Left lung (tissue), 4 donors: ENCODE measurements at regions not wholly inside any gene's neighbourhood (a gene's known extent, or its start where the extent isn't known, plus 50 kb on each side); places are given as distances from the start of the nearest gene placed in this dataset.

Source experiments
- ATAC-seq: fragments of 200-7000 bp; cut with Tn5 transposase; one replicate; pipeline ENCODE4 v1.9.1; 2020; ENCODE audit warnings: moderate library complexity
- DNase-seq, 4 donors: peaks; one replicate each; pipeline ENCODE4 v3.0.0-alpha.2; 2013 to 2020
- H3K27ac ChIP-seq, 2 donors: fragments of 200-600 bp; sonication (generic) in 1 of 2; one replicate each; pipeline versions ENCODE4 v1.5.0 to v1.8.0; 2020 to 2021
- H3K27me3 ChIP-seq, 2 donors: fragments of 200-600 bp; sonication (generic) in 1 of 2; one replicate each; pipeline versions ENCODE4 v1.5.0 to v1.8.0; 2020 to 2021
- H3K36me3 ChIP-seq, 2 donors: fragments of 200-600 bp; sonication (generic) in 1 of 2; one replicate each; pipeline versions ENCODE4 v1.5.0 to v1.8.0; 2020 to 2021
- H3K4me1 ChIP-seq, 2 donors: fragments of 200-600 bp; one replicate each; pipeline ENCODE4 v1.8.0; 2021
- H3K4me3 ChIP-seq, 2 donors: fragments of 200-600 bp; sonication (generic) in 1 of 2; one replicate each; pipeline versions ENCODE4 v1.5.0 to v1.8.0; 2020 to 2021; ENCODE audit warnings: mild to moderate bottlenecking in 1 of 2
- H3K9me3 ChIP-seq, 2 donors: fragments of 200-600 bp; sonication (generic) in 1 of 2; one replicate each; pipeline versions ENCODE4 v1.5.0 to v1.8.0; 2020 to 2021
- intact Hi-C, 2 donors: fragments of 100-400 bp; cut with DNase I; formaldehyde crosslinking; loops; one replicate each; pipeline versions ENCODE4 v1.11.2 to v1.14.2; 2022
- TF ChIP-seq, protein P1 (sequence below), 2 donors: fragments of 200-600 bp; sonication (generic) in 1 of 2; IDR thresholded peaks; one replicate each; pipeline versions ENCODE4 v1.5.0 to v1.8.0; 2021; ENCODE audit warnings: antibody characterized with exemption in 2 of 2
- donor health status: DM: no; HTN: yes; CAD: no.
- donor health status: DM: no; HTN: no; CAD: no.

DNA sequence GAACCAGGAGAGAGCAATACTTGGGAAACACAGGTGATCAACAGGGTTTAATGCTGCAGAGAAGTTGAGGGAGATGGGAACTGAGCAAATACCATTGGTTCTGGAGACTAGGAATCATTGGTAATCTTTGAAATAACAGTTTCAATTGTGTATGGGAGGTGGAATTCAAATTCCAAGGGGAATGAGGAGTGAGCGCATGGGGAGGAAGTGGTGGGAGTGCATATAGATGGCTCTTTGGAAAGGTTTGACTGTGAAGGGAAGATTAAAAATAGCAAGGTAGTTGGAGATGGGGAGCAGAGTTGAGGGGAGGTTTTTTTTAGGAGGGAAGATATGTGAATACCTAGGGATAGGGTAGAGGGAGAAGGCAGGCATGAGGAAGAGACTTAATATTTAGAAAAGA is 51.1 kb upstream of the ROPN1 start:
- Histone ChIP-seq H3K36me3 (no peaks in the 10 kb centered on the region), H3K9me3 (no peaks in the 10 kb centered on the region)

DNA sequence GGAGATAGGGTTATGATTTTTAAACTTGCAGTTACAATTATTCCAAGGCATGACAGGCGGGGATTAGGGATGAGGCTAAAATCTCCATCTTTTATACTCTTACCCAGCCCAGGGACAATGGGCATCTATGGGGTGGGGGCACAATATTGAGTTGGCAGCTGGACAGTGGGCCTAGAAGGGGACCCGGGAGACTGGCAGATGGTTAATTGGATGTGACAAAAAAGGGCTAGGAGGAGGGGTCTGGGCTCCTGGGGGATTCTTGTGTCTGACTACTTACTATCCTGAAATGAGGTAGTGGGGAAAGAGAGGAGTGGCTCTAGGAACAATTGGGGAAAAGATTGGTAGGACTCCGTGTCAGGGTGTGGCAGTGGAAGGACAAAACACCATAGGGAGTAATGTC is 53.0 kb upstream of the ROPN1 start:
- Histone ChIP-seq H3K4me3 (no peak overlapping the region), H3K27me3 (no peaks in the 10 kb centered on the region), H3K36me3 (no peaks in the 10 kb centered on the region), H3K4me1 (no peaks in the 10 kb centered on the region), H3K9me3 (no peaks in the 10 kb centered on the region), H3K27ac (no peak overlapping the region)
- DNase-seq (no peak), ATAC-seq (no peak)
- intact Hi-C loops, result no loop called here
- TF ChIP-seq, protein P1, sequence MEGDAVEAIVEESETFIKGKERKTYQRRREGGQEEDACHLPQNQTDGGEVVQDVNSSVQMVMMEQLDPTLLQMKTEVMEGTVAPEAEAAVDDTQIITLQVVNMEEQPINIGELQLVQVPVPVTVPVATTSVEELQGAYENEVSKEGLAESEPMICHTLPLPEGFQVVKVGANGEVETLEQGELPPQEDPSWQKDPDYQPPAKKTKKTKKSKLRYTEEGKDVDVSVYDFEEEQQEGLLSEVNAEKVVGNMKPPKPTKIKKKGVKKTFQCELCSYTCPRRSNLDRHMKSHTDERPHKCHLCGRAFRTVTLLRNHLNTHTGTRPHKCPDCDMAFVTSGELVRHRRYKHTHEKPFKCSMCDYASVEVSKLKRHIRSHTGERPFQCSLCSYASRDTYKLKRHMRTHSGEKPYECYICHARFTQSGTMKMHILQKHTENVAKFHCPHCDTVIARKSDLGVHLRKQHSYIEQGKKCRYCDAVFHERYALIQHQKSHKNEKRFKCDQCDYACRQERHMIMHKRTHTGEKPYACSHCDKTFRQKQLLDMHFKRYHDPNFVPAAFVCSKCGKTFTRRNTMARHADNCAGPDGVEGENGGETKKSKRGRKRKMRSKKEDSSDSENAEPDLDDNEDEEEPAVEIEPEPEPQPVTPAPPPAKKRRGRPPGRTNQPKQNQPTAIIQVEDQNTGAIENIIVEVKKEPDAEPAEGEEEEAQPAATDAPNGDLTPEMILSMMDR (IDR thresholded peaks at IDR 0.05), result no peak

More for the DNA sequence above, 51.1 kb upstream of the ROPN1 start:
- Histone ChIP-seq H3K27ac (no peak overlapping the region), H3K4me3 (no peak overlapping the region), H3K4me1 (no peaks in the 10 kb centered on the region), H3K27me3 (no peaks in the 10 kb centered on the region)
- DNase-seq, result no peak
- no peak for ATAC-seq
- intact Hi-C loops, result no loop called here
- TF ChIP-seq, protein P1 (IDR thresholded peaks at IDR 0.05), result no peak

DNA sequence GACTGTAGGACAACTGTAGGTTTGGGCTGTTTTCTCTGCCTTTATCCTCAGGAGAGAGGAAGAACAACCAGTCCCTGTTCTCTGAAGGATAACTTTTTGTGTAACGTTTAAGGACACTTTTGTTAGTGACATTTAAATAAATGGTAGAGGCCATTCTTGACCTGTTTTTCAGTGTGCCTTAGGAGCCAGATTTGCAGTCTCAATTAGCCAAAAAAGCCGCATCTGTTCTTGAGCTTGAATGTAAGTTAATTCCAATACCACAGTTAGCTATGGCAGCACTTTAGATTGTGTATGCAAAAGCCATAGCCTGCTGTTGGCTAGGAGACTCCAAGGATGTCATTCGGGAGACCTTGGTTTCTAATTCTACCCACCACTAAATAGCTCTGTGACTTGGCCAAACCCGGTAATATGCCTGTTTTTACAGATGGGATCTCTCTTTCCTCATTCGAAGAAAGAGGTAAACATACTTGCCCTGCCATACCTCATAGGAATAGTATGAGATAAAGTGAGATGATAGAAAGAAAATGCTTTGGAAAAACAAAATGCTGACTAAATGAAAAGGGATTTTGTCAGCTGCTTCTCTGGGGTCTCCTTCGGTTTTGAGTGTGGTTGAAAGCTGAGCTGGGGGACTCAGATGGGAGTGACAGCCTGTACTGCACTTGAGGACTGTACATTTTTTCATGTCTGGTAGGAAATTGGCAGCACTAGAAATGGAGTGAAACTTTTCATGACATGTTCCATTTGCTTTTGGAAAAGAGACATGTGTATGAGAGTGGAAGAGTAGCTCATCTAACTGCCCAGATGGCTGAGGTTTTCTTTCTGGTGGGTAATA is 57.3 kb upstream of the ROPN1 start:
- Histone ChIP-seq H3K36me3 (no peaks in the 10 kb centered on the region), H3K9me3 (no peaks in the 10 kb centered on the region), H3K4me1 (no peaks in the 10 kb centered on the region), H3K27me3 (no peaks in the 10 kb centered on the region), H3K27ac (no peak overlapping the region), H3K4me3 (no peak overlapping the region)
- TF ChIP-seq, protein P1 (IDR thresholded peaks at IDR 0.05), result no peak
- intact Hi-C loops, result no loop called here
- DNase-seq (no peak), ATAC-seq (no peak)

DNA sequence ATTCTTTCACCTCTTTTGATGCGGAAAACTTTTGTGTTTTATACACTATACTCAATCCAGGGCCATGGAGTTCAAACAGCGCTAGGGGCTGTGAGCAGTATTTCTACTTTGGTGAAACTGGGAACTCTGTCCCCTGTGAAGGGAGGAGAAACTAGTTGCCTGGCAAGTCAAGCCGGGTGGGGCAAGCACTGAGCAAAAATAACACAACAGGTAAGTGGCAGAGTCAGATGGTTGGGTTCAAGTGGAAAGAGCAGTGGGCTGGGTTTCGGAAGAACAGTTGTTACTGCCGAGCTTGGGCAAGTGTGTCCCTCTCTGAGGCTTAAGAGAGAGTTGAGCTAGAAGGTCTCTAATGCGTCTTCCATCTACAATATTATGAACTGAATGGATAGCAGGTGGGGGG is 59.7 kb upstream of the ROPN1 start:
- intact Hi-C loops, result no loop called here
- H3K9me3 ChIP-seq, result no peaks in the 10 kb centered on the region
- DNase-seq, result no peak
- ATAC-seq, result no peak
- H3K4me3 ChIP-seq, result no peak overlapping the region
- H3K4me1 ChIP-seq, result no peaks in the 10 kb centered on the region
- H3K36me3 ChIP-seq, result no peaks in the 10 kb centered on the region
- H3K27ac ChIP-seq, result no peak overlapping the region
- TF ChIP-seq, protein P1 (IDR thresholded peaks at IDR 0.05), result no peak
- H3K27me3 ChIP-seq, result no peaks in the 10 kb centered on the region

DNA sequence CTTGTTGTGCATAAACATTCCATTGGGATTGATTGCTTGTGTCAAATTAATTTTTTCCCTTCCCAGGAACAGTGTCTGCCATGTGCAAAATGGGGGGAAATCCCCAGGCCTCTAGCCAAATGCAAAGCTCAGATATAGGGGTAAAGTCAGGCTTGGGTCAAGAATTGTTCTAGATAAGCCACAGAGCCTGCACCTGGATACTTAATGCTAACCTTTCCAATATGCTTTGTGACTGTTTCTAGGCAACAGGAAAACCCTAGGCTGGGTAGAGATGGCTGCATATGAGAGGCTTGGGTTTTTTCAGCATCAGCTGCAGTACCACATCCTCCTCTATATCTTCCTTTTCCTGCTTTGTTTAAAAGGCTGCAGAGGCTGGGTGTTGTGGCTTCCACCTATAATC is 61.9 kb upstream of the ROPN1 start:
- DNase-seq, result no peak
- Histone ChIP-seq H3K27ac (no peak overlapping the region), H3K4me3 (no peak overlapping the region), H3K4me1 (no peaks in the 10 kb centered on the region), H3K27me3 (no peaks in the 10 kb centered on the region), H3K9me3 (no peaks in the 10 kb centered on the region), H3K36me3 (no peaks in the 10 kb centered on the region)
- intact Hi-C loops, result no loop called here
- TF ChIP-seq, protein P1 (IDR thresholded peaks at IDR 0.05), result no peak
- no peak for ATAC-seq
